Neural cell (in vitro differentiated cells): ENCODE measurements at regions not wholly inside any gene's neighbourhood (a gene's known extent, or its start where the extent isn't known, plus 50 kb on each side); places are given as distances from the start of the nearest gene placed in this dataset.

Source experiments
- EZH2 ChIP-seq: fragments of 200-600, 300-800 bp; shearing (Covaris generic), sonication (generic); IDR thresholded peaks from 2 replicates; pipeline ENCODE4 v1.6.1; 2014; ENCODE audit warnings: antibody characterized with exemption, low read length, borderline replicate concordance, mild to moderate bottlenecking; ENCODE audit not compliant: insufficient read depth, poor library complexity, severe bottlenecking
- POLR2AphosphoS5 ChIP-seq: IDR thresholded peaks from 2 replicates; pipeline ENCODE4 v1.6.1; 2012
- SMC3 ChIP-seq: fragments of 450-650 bp; conservative IDR thresholded peaks from 2 replicates; pipeline ENCODE4 v1.6.1; 2014; ENCODE audit warnings: antibody characterized with exemption, mild to moderate bottlenecking, moderate library complexity; ENCODE audit not compliant: poor library complexity
- TF ChIP-seq, protein P1 (sequence below): fragments of 450-650 bp; IDR thresholded peaks from 2 replicates; pipeline ENCODE4 v1.5.1; 2014; ENCODE audit warnings: antibody characterized with exemption, mild to moderate bottlenecking, moderate library complexity; ENCODE audit not compliant: poor library complexity, severe bottlenecking

DNA sequence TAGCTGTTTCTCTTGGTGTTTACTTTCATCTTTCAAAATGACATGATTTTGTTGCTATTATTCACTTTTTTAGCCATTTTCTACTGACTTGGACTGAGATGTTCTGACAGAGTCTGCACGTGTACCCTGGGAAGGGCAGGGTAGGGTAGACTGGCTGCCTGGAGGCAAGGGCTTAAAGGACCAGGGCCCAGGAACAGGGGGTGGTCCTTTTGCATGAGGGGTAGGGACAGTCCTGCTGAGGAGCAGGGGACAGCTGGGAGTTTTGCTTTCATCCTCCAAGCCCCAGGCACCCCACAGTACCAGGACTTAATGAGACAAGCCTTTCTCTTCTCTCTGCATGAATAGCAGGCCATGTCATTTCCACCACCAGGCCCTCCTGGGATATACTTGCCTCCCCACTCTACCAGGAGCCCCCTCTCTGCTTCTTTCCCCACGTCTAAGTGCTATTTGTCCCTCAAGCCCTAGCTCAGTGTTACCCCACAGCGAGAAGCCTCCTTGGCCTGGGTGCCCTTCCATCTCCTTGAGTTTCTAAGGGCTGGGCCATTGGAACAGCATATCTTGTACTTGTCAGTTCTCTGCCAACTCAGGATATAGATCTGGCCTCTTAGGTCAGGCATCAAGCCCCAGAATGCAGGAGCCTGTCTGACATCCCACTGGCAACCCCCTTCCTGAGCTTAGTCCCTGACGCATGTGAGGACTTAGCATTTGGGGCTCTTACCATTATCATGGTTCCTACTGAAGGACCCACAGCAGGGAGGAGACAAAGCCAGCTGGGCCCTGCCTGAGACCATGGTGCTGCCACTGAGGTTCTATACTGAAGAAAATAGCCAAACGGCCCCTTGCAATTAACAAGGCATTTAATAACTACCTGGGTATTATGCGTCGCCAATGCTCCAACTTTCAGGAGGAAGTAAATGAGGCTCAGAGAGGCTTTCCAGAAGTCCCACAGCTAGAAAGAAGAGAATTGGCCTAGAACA, 78.4 kb upstream of the UNC5B start:
- TF ChIP-seq POLR2AphosphoS5 (no peak), SMC3 (no peak), EZH2 (no peak)
- TF ChIP-seq, protein P1, sequence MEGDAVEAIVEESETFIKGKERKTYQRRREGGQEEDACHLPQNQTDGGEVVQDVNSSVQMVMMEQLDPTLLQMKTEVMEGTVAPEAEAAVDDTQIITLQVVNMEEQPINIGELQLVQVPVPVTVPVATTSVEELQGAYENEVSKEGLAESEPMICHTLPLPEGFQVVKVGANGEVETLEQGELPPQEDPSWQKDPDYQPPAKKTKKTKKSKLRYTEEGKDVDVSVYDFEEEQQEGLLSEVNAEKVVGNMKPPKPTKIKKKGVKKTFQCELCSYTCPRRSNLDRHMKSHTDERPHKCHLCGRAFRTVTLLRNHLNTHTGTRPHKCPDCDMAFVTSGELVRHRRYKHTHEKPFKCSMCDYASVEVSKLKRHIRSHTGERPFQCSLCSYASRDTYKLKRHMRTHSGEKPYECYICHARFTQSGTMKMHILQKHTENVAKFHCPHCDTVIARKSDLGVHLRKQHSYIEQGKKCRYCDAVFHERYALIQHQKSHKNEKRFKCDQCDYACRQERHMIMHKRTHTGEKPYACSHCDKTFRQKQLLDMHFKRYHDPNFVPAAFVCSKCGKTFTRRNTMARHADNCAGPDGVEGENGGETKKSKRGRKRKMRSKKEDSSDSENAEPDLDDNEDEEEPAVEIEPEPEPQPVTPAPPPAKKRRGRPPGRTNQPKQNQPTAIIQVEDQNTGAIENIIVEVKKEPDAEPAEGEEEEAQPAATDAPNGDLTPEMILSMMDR, result no peak
